ENCODE measurements at regions not wholly inside any gene's neighbourhood (a gene's known extent, or its start where the extent isn't known, plus 50 kb on each side); places are given as distances from the start of the nearest gene placed in this dataset.

GRCh38 chrX:7789200-7789599 is 53.8 kb upstream of the VCX start:
- no peak for DNase-seq

GRCh38 chrX:7788334-7788733 is 54.6 kb upstream of the VCX start:
- no peak for DNase-seq

GRCh38 chrX:7787714-7788113 is 55.3 kb upstream of the VCX start:
- no peak for DNase-seq

- DNase-seq: no peak
Observed at GRCh38 chrX:7784580-7784979, 58.4 kb upstream of the VCX start.

GRCh38 chrX:7779644-7780043 is 63.3 kb upstream of the VCX start:
- no peak for DNase-seq

- no peak for DNase-seq
Observed at GRCh38 chrX:7775987-7776386, 67.0 kb upstream of the VCX start.

GRCh38 chrX:7771788-7772438 is 71.1 kb upstream of the VCX start:
- no peak for DNase-seq

- DNase-seq: no peak
Observed at GRCh38 chrX:7759830-7760229, 83.1 kb upstream of the VCX start.

GRCh38 chrX:7746856-7747255 is 96.1 kb upstream of the VCX start:
- no peak for DNase-seq

GRCh38 chrX:7730071-7730470 is 112.9 kb upstream of the VCX start:
- no peak for DNase-seq

- DNase-seq: no peak
Observed at GRCh38 chrX:7720519-7720918, 122.5 kb upstream of the VCX start.

GRCh38 chrX:7714351-7714750 is 128.6 kb upstream of the VCX start:
- no peak for DNase-seq

GRCh38 chrX:7711167-7711566 is 131.8 kb upstream of the VCX start:
- no peak for DNase-seq

- no peak for DNase-seq
Observed at GRCh38 chrX:7709845-7710244, 133.1 kb upstream of the VCX start.

GRCh38 chrX:7706032-7706431 is 136.9 kb upstream of the VCX start:
- DNase-seq: peak; percentile 1

GRCh38 chrX:7704205-7704604 is 138.8 kb upstream of the VCX start:
- no peak for DNase-seq

- no peak for DNase-seq
Observed at GRCh38 chrX:7698248-7698647, 144.7 kb upstream of the VCX start.

- no peak for DNase-seq
Observed at GRCh38 chrX:7690842-7691241, 152.1 kb upstream of the VCX start.

GRCh38 chrX:7689791-7690412 is 153.1 kb upstream of the VCX start:
- no peak for DNase-seq

- no peak for DNase-seq
Observed at GRCh38 chrX:7680181-7680580, 162.8 kb upstream of the VCX start.

- no peak for DNase-seq
Observed at GRCh38 chrX:7654316-7654715, 188.7 kb upstream of the VCX start.

- DNase-seq: peak; percentile 1
Observed at GRCh38 chrX:7647831-7648230, 195.1 kb upstream of the VCX start.

- no peak for DNase-seq
Observed at GRCh38 chrX:7641141-7641540, 201.8 kb upstream of the VCX start.

GRCh38 chrX:7640392-7640791 is 202.6 kb upstream of the VCX start:
- DNase-seq: no peak

Measured in left kidney (tissue), 1 donor.